ENCODE measurements at regions not wholly inside any gene's neighbourhood (a gene's known extent, or its start where the extent isn't known, plus 50 kb on each side); places are given as distances from the start of the nearest gene placed in this dataset.

GRCh38 chr2:5401115-5401657 lies 291.0 kb upstream of the SOX11 start:
- no peak for DNase-seq (ENCODE audit: low spot score)

GRCh38 chr2:5403392-5403791 lies 288.8 kb upstream of the SOX11 start:
- no peak for DNase-seq (ENCODE audit: low spot score)

GRCh38 chr2:5409898-5410381 lies 282.2 kb upstream of the SOX11 start:
- DNase-seq (ENCODE audit: low spot score) = no peak

- no peak for DNase-seq (ENCODE audit: low spot score)
Observed at GRCh38 chr2:5410991-5411700, 281.0 kb upstream of the SOX11 start.

- no peak for DNase-seq (ENCODE audit: low spot score)
Observed at GRCh38 chr2:5412001-5412400, 280.2 kb upstream of the SOX11 start.

DNA sequence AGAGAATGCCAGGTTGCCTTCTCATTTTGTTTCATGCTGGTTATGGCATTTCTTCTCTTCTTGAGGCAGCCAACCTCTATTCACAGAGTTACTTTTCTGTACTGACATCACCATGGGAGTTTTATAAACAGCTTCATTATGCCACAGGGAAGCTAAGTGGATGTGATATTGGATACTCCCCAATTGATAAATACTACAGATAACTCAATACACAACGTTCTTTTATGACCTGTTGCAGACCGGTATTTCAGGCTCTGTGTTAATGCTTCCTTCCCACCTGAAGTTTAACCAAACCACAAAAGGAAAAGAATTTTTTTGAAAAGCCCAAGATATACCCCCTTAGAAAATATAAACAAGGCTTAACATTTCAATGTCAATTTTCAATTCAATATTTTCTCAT lies 258.3 kb upstream of the SOX11 start:
- no peak for DNase-seq (ENCODE audit: low spot score)

DNA sequence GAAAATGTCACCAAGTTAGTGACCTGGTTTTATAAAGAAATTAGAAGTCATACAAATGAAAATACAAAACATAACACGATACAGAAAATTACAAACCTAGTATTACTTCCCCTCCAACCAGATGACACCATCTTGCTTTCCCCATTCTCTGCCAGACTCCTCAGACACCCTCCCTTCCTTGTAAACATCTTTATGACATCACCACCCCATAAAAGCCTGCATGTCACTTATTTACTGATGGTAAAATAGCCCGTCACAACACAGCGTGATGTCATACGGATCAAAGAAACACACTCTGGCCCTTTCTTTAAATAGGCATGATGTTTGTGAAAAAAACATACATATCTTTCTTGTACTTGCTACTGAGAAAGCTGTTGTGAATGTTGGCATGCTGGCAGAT lies 254.8 kb upstream of the SOX11 start:
- DNase-seq (ENCODE audit: low spot score) = no peak

DNA sequence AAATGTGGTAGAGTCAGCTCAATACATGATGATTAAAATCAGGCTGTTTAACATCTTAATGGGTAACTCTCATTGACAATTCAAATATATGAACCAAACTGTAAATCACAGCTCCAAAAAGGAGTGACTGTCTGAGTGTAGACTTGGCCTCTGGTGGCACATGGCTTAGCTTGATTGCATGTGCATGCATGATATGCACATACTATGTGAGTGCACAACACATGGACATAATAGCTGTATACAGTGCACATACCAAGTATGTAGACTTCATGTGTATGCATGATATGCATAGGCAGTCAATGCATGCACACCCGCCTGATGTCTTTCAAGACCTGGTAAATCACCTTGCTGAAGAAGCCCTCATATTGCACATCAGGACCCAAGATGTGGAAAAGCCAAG lies 252.0 kb upstream of the SOX11 start:
- DNase-seq (ENCODE audit: low spot score) = no peak

GRCh38 chr2:5442736-5443135 lies 249.4 kb upstream of the SOX11 start:
- DNase-seq (ENCODE audit: low spot score) = no peak

- DNase-seq (ENCODE audit: low spot score) = no peak
Observed at GRCh38 chr2:5444168-5444567, 248.0 kb upstream of the SOX11 start.

DNA sequence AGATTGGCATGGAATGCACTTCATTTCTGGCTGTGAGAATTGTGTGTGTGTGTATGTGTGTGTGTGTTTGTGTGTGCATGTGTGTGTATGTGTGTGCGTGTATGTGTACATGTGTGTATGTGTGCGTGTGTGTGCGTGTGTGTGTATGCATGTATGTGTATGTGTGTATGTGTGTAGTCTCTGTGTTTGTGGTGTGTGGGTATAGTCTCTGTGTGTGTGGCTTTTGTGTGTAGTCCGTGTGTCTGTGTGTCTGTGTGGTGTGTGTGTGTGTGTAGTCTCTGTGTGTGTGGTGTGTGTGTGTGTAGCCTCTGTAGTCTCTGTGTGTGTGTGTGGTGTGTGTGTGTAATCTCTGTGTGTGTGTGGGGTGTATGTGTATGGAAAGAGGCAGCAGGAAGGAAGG lies 247.3 kb upstream of the SOX11 start:
- no peak for DNase-seq (ENCODE audit: low spot score)

DNA sequence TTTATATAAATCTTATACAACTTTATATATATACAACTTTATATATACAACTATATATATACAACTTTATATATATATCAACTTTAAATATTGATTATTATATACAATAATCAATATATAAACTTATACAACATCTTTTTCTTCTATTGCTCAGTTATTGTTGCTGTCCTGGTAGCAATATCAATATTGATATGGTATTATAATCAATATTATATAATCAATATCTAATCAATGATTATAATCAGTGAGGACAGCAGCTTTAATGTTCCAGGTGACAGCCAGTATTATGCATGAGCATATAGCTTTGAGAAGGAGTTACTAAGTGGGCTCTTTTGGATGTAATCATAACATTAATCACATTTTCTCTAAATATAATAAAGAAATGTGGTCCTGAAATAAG lies 242.3 kb upstream of the SOX11 start:
- no peak for DNase-seq (ENCODE audit: low spot score)

DNA sequence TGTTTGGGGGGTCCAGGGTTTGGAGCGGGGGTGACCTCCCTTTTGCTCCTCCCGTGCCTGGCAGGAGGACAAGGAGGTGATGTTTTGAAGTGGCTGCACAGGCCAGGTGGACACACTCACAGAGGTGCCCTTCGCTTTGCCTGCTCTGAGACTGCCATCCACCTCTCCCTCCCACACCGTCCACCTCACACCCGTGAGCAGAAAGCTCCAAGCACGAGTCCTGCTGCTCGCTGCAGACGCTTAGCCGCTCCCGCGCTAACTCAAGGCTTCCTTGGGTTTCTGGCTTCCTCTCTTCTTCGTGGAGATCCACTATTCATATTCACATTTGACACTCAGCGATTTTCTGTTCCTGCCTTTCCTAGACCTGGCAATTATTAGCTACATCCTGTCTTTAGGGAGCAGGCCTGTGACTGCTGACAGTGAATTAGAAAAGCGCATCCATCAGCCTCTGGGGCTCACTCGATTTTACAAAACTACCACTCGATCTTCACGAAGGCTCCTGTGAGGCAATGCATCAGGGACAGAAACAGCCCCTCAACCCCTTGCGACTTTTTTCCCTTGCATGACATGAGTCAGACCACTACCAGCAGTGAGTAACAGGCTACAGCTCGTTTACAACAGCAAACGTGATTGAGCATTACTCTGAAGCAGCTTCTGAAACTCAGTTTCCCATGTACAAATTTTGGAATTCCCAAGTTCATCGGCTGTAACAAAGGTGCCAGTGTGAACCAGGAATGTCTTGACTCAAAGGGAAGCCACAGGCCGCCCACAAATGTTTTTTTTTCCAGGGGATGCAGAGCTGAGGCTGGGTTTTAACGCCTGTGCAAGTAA lies 238.7 kb upstream of the SOX11 start:
- no peak for DNase-seq (ENCODE audit: low spot score)

- DNase-seq (ENCODE audit: low spot score) = no peak
Observed at GRCh38 chr2:5454051-5454390, 238.2 kb upstream of the SOX11 start.

GRCh38 chr2:5459041-5459440 lies 233.1 kb upstream of the SOX11 start:
- DNase-seq (ENCODE audit: low spot score) = no peak

DNA sequence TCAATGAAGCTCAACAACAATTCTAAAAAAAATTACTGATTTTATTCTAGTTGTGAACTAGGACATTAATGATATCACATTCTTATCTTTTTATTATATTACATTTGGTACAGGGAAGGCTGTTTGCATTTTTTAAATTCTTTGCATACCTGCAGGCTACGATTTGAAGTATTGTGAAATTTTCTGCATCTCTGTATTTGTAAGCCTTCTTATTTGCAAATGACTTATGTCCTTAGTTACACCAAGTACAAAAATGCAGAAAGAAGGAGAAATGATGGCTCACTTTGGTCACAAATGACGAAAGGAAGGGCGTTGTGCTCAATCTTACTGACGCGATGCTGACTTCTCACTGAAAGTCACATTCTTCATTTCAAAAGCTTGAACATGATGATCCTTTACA lies 227.5 kb upstream of the SOX11 start:
- no peak for DNase-seq (ENCODE audit: low spot score)

DNA sequence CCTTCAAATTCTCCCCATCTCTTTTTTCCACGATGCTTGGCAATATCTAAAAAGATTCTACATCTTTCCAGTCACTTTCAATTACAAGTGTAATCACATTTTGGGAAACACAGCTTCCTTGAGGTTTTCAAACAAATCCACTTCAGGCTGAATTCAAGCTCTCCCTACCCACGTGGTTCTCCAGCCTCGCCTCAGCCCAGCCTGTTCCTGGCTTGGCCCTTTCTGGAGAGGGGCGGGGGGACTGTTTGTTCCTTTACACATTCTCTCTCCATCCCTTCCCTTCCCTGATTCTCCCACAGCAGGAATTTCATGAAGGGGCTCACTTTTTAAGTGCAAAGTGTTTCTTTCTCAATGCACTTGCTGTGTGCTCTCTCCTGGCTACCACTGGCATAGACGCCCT lies 226.3 kb upstream of the SOX11 start:
- no peak for DNase-seq (ENCODE audit: low spot score)

DNA sequence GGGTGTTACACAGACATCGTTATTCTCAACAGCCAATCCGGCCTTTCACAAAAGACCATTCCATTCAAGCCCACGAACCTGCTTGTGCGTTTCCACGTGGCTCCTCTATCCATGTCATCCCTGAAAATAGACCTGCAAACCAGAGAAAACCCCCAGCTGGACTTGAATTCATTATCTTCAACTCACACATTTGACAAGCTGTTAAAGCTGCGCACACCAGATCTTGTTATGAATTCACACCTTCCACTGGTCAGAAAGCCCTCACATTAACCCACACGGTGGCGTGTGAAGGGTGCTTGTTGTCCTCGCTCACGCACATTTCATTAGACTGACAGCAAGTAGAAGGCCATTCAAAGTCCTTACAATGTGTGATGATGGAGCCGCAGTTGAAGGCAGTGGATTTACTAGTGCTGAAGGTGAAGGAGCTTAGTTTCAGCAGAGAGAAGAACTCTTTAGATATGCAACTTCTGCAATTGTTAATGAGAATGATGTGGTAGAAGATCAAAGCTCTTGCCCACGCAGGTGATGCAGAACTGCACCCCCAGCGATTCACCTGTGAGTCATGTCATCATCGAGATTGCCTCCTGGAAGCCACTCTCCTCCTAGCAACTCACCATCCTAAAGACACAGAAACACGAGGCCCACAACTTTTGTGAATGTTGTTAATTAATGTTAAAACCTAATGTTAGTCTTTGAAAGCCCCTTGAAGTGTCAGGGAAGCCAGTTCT lies 224.8 kb upstream of the SOX11 start:
- no peak for DNase-seq (ENCODE audit: low spot score)

DNA sequence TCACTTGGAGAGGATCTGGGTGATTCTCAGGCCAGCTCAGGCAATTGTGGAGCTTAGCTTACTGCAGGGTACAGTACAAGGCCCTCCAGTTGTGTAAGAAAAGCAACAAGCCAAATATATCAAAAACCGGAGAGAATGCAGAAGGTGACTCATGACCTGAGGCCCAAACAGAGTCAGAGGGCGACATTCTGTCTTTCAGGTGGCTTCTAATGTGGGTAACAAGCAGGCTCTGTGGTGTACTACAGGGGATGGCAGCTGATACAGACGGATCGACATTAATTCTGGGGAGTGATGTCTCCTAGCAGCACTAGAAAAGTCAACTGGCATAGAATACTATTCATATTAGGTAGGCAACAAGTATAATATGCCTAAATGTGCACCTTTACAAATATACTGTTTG lies 219.5 kb upstream of the SOX11 start:
- DNase-seq (ENCODE audit: low spot score) = no peak

- no peak for DNase-seq (ENCODE audit: low spot score)
Observed at GRCh38 chr2:5473635-5474034, 218.5 kb upstream of the SOX11 start.

GRCh38 chr2:5474716-5475115 lies 217.5 kb upstream of the SOX11 start:
- DNase-seq (ENCODE audit: low spot score) = no peak

GRCh38 chr2:5479265-5479928 lies 212.8 kb upstream of the SOX11 start:
- DNase-seq (ENCODE audit: low spot score) = no peak

All from globus pallidus (tissue), 1 donor.